KOPT-K1 (cell line): ENCODE measurements at regions not wholly inside any gene's neighbourhood (a gene's known extent, or its start where the extent isn't known, plus 50 kb on each side); places are given as distances from the start of the nearest gene placed in this dataset.
"Not testable (repeated sequence)": the region's sequence is repeated elsewhere in the genome, so short reads cannot be mapped to it uniquely, and the experiment has no call there.

ENCODE experiments used
- H3K27ac ChIP-seq: fragments of 200-600 bp; sonication (generic); 2 replicates; pipeline ENCODE4 v1.5.1; 2016; ENCODE audit warnings: antibody characterized with exemption, mild to moderate bottlenecking, low read depth, low read length; ENCODE audit not compliant: poor library complexity, severe bottlenecking
- H3K36me3 ChIP-seq: fragments of 200-600 bp; sonication (generic); 2 replicates; pipeline ENCODE4 v1.5.1; 2017; ENCODE audit warnings: antibody characterized with exemption, mild to moderate bottlenecking, low read length, moderate library complexity; ENCODE audit not compliant: insufficient read depth
- H3K9me3 ChIP-seq: fragments of 200-600 bp; sonication (generic); 2 replicates; pipeline ENCODE4 v1.5.1; 2017; ENCODE audit warnings: antibody characterized with exemption, low read length, mild to moderate bottlenecking; ENCODE audit not compliant: insufficient read depth, poor library complexity, severe bottlenecking

GRCh38 chr7:36045326-36045725 is 107.7 kb upstream of the EEPD1 start:
- Histone ChIP-seq H3K36me3 (no peaks in the 10 kb centered on the region), H3K9me3 (no peaks in the 10 kb centered on the region), H3K27ac (no peak overlapping the region)

GRCh38 chr7:36045830-36046341 is 107.2 kb upstream of the EEPD1 start:
- Histone ChIP-seq H3K36me3 (no peaks in the 10 kb centered on the region), H3K27ac (no peak overlapping the region), H3K9me3 (no peaks in the 10 kb centered on the region)

GRCh38 chr7:36047091-36047658 is 105.9 kb upstream of the EEPD1 start:
- no peaks in the 10 kb centered on the region for H3K9me3 ChIP-seq
- no peak overlapping the region for H3K27ac ChIP-seq
- H3K36me3 ChIP-seq, result no peaks in the 10 kb centered on the region

- Histone ChIP-seq H3K9me3 (no peaks in the 10 kb centered on the region), H3K36me3 (no peaks in the 10 kb centered on the region), H3K27ac (no peak overlapping the region)
Observed at GRCh38 chr7:36048141-36048901, 104.7 kb upstream of the EEPD1 start.

- H3K9me3 ChIP-seq, result no peaks in the 10 kb centered on the region
- H3K27ac ChIP-seq, result no peak overlapping the region
- H3K36me3 ChIP-seq, result no peaks in the 10 kb centered on the region
Observed at GRCh38 chr7:36048902-36049240, 104.2 kb upstream of the EEPD1 start.

GRCh38 chr7:36051501-36051900 is 101.6 kb upstream of the EEPD1 start:
- no peaks in the 10 kb centered on the region for H3K36me3 ChIP-seq
- no peaks in the 10 kb centered on the region for H3K9me3 ChIP-seq

GRCh38 chr7:36053589-36053988 is 99.5 kb upstream of the EEPD1 start:
- Histone ChIP-seq H3K9me3 (no peaks in the 10 kb centered on the region), H3K36me3 (no peaks in the 10 kb centered on the region), H3K27ac (no peak overlapping the region)

More at GRCh38 chr7:36051501-36051900, 101.6 kb upstream of the EEPD1 start:
- H3K27ac ChIP-seq, result no peak overlapping the region

GRCh38 chr7:36054637-36055036 is 98.4 kb upstream of the EEPD1 start:
- no peaks in the 10 kb centered on the region for H3K9me3 ChIP-seq
- no peak overlapping the region for H3K27ac ChIP-seq
- H3K36me3 ChIP-seq, result no peaks in the 10 kb centered on the region

- Histone ChIP-seq H3K27ac (no peak overlapping the region), H3K36me3 (no peaks in the 10 kb centered on the region), H3K9me3 (no peaks in the 10 kb centered on the region)
Observed at GRCh38 chr7:36055207-36055606, 97.8 kb upstream of the EEPD1 start.

GRCh38 chr7:36057323-36057722 is 95.7 kb upstream of the EEPD1 start:
- no peak overlapping the region for H3K27ac ChIP-seq
- no peaks in the 10 kb centered on the region for H3K36me3 ChIP-seq
- H3K9me3 ChIP-seq, result no peaks in the 10 kb centered on the region

GRCh38 chr7:36058020-36058592 is 94.9 kb upstream of the EEPD1 start:
- H3K27ac ChIP-seq, result no peak overlapping the region
- H3K36me3 ChIP-seq, result no peaks in the 10 kb centered on the region
- no peaks in the 10 kb centered on the region for H3K9me3 ChIP-seq

GRCh38 chr7:36060388-36060787 is 92.7 kb upstream of the EEPD1 start:
- H3K36me3 ChIP-seq, H3K27ac ChIP-seq, H3K9me3 ChIP-seq: not testable (repeated sequence)

- Histone ChIP-seq H3K36me3 (no peaks in the 10 kb centered on the region), H3K9me3 (no peaks in the 10 kb centered on the region), H3K27ac (no peak overlapping the region)
Observed at GRCh38 chr7:36062154-36062815, 90.8 kb upstream of the EEPD1 start.

GRCh38 chr7:36064676-36065075 is 88.4 kb upstream of the EEPD1 start:
- no peaks in the 10 kb centered on the region for H3K9me3 ChIP-seq
- H3K36me3 ChIP-seq, result no peaks in the 10 kb centered on the region
- no peak overlapping the region for H3K27ac ChIP-seq

GRCh38 chr7:36065563-36066342 is 87.3 kb upstream of the EEPD1 start:
- H3K36me3 ChIP-seq, H3K9me3 ChIP-seq, H3K27ac ChIP-seq: not testable (repeated sequence)
